8988T (cell line): ENCODE measurements at regions not wholly inside any gene's neighbourhood (a gene's known extent, or its start where the extent isn't known, plus 50 kb on each side); places are given as distances from the start of the nearest gene placed in this dataset.
"Not testable (repeated sequence)": the region's sequence is repeated elsewhere in the genome, so short reads cannot be mapped to it uniquely, and the experiment has no call there.

ENCODE experiments used
- DNase-seq: peaks from one replicate; pipeline ENCODE4 v3.0.0; 2011

DNA sequence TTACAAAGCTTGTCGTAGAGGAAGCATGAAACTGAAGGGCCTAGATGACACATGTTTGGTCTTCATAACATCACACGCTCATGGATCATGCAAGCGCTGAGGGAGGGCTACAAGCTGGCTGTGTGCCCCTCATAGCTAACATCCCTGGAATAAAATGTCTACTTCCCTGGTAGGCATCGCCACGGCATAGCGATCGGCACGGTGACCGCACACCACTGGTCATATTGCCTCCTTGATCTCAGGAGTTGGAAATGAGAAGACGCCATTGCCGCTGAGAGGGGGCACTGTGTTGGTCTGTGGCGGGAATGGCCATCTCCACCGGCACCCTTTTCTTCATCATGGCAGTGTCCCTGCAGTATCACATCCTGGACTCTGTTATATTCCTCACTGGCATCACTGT, 50.1 kb upstream of the TUBA3E start:
- DNase-seq, result not testable (repeated sequence)
